ENCODE measurements at regions not wholly inside any gene's neighbourhood (a gene's known extent, or its start where the extent isn't known, plus 50 kb on each side); places are given as distances from the start of the nearest gene placed in this dataset.

DNA sequence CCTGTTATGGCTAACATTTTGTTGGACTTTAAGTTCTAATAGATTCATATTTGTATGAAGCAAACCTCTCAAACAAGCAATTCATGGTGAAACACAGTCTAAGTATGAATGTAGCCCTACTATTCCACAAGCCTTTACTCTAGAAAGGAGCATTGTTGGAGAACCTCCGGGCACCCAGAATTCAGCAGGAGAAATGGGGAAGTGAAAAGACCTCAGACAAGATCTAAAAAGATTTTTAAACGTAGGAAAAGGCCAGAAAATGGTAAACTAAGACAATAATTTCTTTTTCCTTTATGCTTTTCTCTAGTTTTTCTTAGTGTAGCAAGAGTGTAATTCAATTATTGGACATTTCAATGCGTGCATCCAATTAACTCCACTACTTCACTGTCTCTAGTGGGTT is 426.4 kb downstream of the INSC start:
- TF ChIP-seq, protein P1, sequence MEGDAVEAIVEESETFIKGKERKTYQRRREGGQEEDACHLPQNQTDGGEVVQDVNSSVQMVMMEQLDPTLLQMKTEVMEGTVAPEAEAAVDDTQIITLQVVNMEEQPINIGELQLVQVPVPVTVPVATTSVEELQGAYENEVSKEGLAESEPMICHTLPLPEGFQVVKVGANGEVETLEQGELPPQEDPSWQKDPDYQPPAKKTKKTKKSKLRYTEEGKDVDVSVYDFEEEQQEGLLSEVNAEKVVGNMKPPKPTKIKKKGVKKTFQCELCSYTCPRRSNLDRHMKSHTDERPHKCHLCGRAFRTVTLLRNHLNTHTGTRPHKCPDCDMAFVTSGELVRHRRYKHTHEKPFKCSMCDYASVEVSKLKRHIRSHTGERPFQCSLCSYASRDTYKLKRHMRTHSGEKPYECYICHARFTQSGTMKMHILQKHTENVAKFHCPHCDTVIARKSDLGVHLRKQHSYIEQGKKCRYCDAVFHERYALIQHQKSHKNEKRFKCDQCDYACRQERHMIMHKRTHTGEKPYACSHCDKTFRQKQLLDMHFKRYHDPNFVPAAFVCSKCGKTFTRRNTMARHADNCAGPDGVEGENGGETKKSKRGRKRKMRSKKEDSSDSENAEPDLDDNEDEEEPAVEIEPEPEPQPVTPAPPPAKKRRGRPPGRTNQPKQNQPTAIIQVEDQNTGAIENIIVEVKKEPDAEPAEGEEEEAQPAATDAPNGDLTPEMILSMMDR (IDR thresholded peaks at IDR 0.05): no peak
- TF ChIP-seq POLR2AphosphoS5 (IDR thresholded peaks at IDR 0.05) (no peak), POLR2A (IDR thresholded peaks at IDR 0.05) (no peak)

Measured in breast epithelium (tissue), 3 donors.